Stimulated activated memory B cell treated with anti-CD40 and anti-IgM and Interleukin-4, amounts not matched to agents 10 μg/mL and 1 μg/mL and 100 μg/mL, for 72 hours (primary cell): ENCODE measurements at regions not wholly inside any gene's neighbourhood (a gene's known extent, or its start where the extent isn't known, plus 50 kb on each side); places are given as distances from the start of the nearest gene placed in this dataset.

ENCODE experiments used
- ATAC-seq: fragments of 150-1000 bp; cut with Tn5 transposase; 2 replicates; pipeline ENCODE4 v1.10.0; 2021
- H3K27ac Mint-ChIP-seq: one replicate; pipeline ENCODE4 v1.8.0; 2022; ENCODE audit warnings: mild to moderate bottlenecking, mixed read lengths
- H3K27me3 Mint-ChIP-seq: one replicate; pipeline ENCODE4 v1.8.0; 2022; ENCODE audit warnings: mixed read lengths
- H3K36me3 Mint-ChIP-seq: one replicate; pipeline ENCODE4 v1.8.0; 2022; ENCODE audit warnings: mixed read lengths
- H3K4me1 Mint-ChIP-seq: one replicate; pipeline ENCODE4 v1.8.0; 2022; ENCODE audit warnings: mixed read lengths
- H3K4me3 Mint-ChIP-seq: one replicate; pipeline ENCODE4 v1.8.0; 2022; ENCODE audit warnings: mild to moderate bottlenecking, moderate library complexity, mixed read lengths
- H3K9me3 Mint-ChIP-seq: one replicate; pipeline ENCODE4 v1.8.0; 2022; ENCODE audit warnings: mixed read lengths

GRCh38 chr16:64397945-64398508 is 723.8 kb downstream of the CDH11 start:
- Mint-ChIP-seq H3K4me1 (no peaks in the 10 kb centered on the region), H3K27ac (no peak overlapping the region), H3K9me3 (peaks cover 3% of the 10 kb centered on the region), H3K36me3 (no peaks in the 10 kb centered on the region), H3K27me3 (no peaks in the 10 kb centered on the region), H3K4me3 (no peak overlapping the region)
- no peak for ATAC-seq

- H3K27me3 Mint-ChIP-seq, result no peaks in the 10 kb centered on the region
- H3K4me1 Mint-ChIP-seq, result no peaks in the 10 kb centered on the region
- no peak overlapping the region for H3K4me3 Mint-ChIP-seq
- H3K27ac Mint-ChIP-seq, result no peak overlapping the region
- H3K36me3 Mint-ChIP-seq, result no peaks in the 10 kb centered on the region
- H3K9me3 Mint-ChIP-seq, result peaks cover 3% of the 10 kb centered on the region
- ATAC-seq, result no peak
Observed at GRCh38 chr16:64397042-64397441, 724.8 kb downstream of the CDH11 start.

DNA sequence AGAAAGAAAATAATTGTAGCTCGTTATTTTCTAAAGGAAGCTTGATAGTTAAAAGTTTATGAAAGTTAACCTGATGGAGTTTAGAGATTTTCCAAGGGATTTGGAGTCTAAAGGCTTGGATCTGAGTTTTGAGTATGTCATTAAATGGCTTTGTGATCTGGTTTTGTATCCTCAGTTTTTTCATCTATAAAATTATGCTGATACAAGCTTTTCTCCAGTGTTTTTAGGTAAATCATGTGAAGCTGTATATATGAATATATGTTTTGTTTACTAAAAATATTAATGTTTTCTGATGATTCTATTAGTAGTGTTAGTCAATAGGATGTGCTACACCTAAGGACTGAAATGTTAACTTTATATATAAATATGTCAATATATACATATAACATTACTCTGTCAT is 727.8 kb downstream of the CDH11 start:
- no peaks in the 10 kb centered on the region for H3K36me3 Mint-ChIP-seq
- no peaks in the 10 kb centered on the region for H3K27me3 Mint-ChIP-seq
- no peak overlapping the region for H3K4me3 Mint-ChIP-seq
- no peak overlapping the region for H3K27ac Mint-ChIP-seq
- no peaks in the 10 kb centered on the region for H3K4me1 Mint-ChIP-seq
- peaks cover 5% of the 10 kb centered on the region for H3K9me3 Mint-ChIP-seq
- ATAC-seq, result no peak

DNA sequence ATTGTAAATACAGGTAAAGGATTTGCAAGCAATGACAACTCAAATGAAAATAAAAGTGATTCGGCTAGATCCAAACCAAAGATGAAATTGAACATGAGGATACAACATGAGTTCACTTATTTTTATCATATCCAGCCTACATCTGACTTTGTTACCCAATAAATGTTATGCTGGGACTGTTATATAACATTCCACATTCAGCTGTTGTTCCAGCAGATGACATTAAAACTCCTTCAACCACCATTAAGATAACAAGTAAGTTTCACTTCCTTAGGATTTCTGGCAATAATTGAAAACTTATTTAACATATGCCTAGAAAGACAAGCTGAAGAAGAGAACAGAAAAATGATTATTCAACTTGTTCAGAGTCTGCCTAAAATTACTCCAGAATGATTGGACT is 729.4 kb downstream of the CDH11 start:
- Mint-ChIP-seq H3K4me3 (no peak overlapping the region), H3K27me3 (no peaks in the 10 kb centered on the region), H3K9me3 (peaks cover 5% of the 10 kb centered on the region), H3K36me3 (no peaks in the 10 kb centered on the region), H3K27ac (no peak overlapping the region), H3K4me1 (no peaks in the 10 kb centered on the region)
- no peak for ATAC-seq

DNA sequence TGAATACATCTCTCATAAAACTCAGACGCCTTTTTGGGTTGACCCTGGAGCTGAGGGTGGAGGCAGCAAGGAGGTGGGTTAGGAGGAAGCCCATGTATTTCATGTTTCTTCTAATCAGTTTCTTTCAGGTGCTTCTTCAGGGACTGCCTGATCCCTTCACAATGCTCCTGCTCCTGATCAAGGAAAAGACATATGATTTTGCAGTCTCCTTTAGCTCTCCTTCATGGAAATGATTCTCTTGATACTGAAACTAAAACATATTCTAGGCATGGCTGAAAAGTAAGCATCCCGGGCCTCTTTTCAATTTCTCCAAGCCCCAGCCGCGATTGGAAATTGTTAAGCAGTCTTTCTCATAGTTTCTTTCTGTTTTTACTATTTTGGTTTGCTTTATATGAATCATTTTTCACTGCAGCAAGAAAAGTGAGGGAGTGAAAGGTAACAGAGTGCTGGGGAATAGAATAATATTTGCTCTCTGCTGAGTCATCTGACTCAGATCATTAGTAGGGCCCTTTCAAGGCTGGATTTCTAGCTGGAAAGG is 730.7 kb downstream of the CDH11 start:
- Mint-ChIP-seq H3K27me3 (no peaks in the 10 kb centered on the region), H3K4me1 (no peaks in the 10 kb centered on the region), H3K9me3 (peaks cover 6% of the 10 kb centered on the region), H3K4me3 (no peak overlapping the region), H3K36me3 (no peaks in the 10 kb centered on the region), H3K27ac (no peak overlapping the region)
- no peak for ATAC-seq

GRCh38 chr16:64390102-64390501 is 731.8 kb downstream of the CDH11 start:
- ATAC-seq, result no peak
- H3K36me3 Mint-ChIP-seq, result no peaks in the 10 kb centered on the region
- no peak overlapping the region for H3K4me3 Mint-ChIP-seq
- H3K27ac Mint-ChIP-seq, result no peak overlapping the region
- peaks cover 6% of the 10 kb centered on the region for H3K9me3 Mint-ChIP-seq
- no peaks in the 10 kb centered on the region for H3K4me1 Mint-ChIP-seq
- no peaks in the 10 kb centered on the region for H3K27me3 Mint-ChIP-seq

GRCh38 chr16:64384636-64385035 is 737.2 kb downstream of the CDH11 start:
- ATAC-seq, result no peak
- Mint-ChIP-seq H3K27me3 (no peaks in the 10 kb centered on the region), H3K9me3 (peaks cover 4% of the 10 kb centered on the region), H3K27ac (no peak overlapping the region), H3K36me3 (no peaks in the 10 kb centered on the region), H3K4me1 (no peaks in the 10 kb centered on the region), H3K4me3 (no peak overlapping the region)

DNA sequence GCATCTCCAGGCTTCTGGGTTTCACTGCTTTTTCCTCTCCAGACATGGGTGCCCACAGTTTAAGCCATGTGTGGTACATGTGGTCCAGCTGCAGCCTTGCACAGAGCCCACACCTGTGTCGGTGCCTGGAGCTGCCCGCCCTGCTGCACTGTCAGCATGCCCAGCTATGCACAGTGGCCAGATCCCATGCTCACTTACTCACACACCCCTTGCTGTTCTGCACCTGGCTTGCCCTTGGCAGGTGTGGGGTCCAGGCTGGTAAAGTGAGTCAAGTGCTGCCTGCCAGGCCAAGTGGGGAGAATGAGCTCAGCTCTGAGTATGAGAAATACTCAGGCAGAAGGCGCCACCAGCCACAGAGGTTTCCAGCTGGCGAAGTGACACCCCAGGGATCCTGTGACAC is 739.9 kb downstream of the CDH11 start:
- ATAC-seq, result no peak
- no peaks in the 10 kb centered on the region for H3K36me3 Mint-ChIP-seq
- H3K4me1 Mint-ChIP-seq, result no peaks in the 10 kb centered on the region
- H3K9me3 Mint-ChIP-seq, result peaks cover 7% of the 10 kb centered on the region
- no peaks in the 10 kb centered on the region for H3K27me3 Mint-ChIP-seq
- no peak overlapping the region for H3K27ac Mint-ChIP-seq
- H3K4me3 Mint-ChIP-seq, result no peak overlapping the region

- Mint-ChIP-seq H3K27ac (no peak overlapping the region), H3K4me1 (no peaks in the 10 kb centered on the region), H3K27me3 (no peaks in the 10 kb centered on the region), H3K4me3 (no peak overlapping the region), H3K9me3 (peaks cover 3% of the 10 kb centered on the region), H3K36me3 (no peaks in the 10 kb centered on the region)
- peak; percentile 16 for ATAC-seq
Observed at GRCh38 chr16:64380751-64381150, 741.1 kb downstream of the CDH11 start.

DNA sequence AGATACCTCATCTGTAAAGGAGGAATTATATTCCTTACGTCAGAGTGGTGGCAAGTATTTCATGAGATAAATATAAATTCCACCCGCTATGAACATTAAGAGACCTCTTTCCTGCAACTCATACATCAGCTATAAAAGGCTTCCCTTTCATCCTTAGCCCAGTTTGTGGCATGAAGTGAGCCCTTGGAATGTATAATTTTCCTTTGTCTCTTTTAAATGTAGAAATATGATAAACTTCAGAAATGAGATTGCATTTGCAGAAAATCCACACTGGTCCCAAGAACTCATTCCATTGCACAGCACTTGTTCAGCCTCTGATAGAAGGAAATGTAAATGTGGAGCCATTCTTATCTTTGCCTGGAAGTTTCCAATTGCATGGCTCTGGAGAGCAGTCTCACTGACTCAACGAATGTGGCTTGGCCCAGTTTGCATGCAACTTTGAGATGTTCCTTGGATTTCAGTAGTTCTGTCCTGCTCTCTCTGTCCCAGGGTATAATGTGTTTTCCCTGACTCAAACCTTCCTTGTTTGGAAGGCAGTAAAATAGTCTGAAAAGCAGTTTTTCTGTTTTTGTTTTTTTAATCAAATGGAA is 746.4 kb downstream of the CDH11 start:
- H3K27me3 Mint-ChIP-seq, result no peaks in the 10 kb centered on the region
- no peak for ATAC-seq
- H3K9me3 Mint-ChIP-seq, result peaks cover 6% of the 10 kb centered on the region
- H3K36me3 Mint-ChIP-seq, result no peaks in the 10 kb centered on the region
- no peak overlapping the region for H3K27ac Mint-ChIP-seq
- no peak overlapping the region for H3K4me3 Mint-ChIP-seq
- no peaks in the 10 kb centered on the region for H3K4me1 Mint-ChIP-seq

DNA sequence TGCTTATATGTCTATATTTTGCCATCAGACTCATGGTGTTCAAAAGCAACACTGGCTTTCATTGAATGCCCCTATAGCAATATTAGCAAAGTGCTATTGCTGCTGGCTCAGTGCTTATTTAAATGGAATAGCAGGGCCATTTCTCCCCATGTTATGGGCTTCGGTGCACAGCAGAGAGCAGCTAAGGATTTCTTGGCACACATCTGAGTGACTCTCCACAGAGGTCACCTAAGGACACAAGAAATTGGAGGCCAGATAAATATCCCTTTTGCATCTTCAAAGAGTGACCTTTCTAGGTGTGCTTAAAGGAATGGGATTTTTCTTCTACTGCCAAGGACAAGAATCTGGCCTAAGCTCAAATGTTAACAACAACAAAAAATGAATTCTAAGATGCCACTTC is 751.8 kb downstream of the CDH11 start:
- H3K36me3 Mint-ChIP-seq, result no peaks in the 10 kb centered on the region
- no peak overlapping the region for H3K4me3 Mint-ChIP-seq
- H3K27me3 Mint-ChIP-seq, result no peaks in the 10 kb centered on the region
- H3K4me1 Mint-ChIP-seq, result no peaks in the 10 kb centered on the region
- H3K27ac Mint-ChIP-seq, result no peak overlapping the region
- H3K9me3 Mint-ChIP-seq, result peaks cover 7% of the 10 kb centered on the region
- no peak for ATAC-seq

DNA sequence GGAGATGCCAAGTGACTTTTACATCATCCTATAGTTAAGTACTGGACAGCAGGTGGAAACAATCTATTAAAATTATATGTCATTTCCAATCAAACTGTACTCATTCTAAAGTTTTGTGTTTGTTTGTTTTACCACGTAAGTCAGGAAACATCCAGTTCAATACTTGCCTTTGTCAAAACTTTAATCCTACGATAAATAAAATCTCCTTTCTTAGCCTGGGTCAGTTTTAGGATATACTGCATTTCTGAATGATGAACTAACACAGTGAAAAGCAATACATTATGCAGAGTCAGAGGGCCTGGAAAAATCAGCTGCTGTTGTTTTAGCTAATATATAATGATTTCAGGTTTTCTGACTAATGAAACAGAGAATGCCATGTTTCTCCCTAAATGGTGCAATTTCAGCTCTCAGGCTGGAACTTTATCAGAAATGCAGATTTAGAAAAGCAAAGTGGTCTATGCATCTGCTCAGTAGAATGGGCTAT is 756.4 kb downstream of the CDH11 start:
- Mint-ChIP-seq H3K9me3 (peaks cover 11% of the 10 kb centered on the region), H3K36me3 (no peaks in the 10 kb centered on the region), H3K4me3 (no peak overlapping the region), H3K27me3 (no peaks in the 10 kb centered on the region), H3K4me1 (no peaks in the 10 kb centered on the region), H3K27ac (no peak overlapping the region)
- ATAC-seq, result no peak

DNA sequence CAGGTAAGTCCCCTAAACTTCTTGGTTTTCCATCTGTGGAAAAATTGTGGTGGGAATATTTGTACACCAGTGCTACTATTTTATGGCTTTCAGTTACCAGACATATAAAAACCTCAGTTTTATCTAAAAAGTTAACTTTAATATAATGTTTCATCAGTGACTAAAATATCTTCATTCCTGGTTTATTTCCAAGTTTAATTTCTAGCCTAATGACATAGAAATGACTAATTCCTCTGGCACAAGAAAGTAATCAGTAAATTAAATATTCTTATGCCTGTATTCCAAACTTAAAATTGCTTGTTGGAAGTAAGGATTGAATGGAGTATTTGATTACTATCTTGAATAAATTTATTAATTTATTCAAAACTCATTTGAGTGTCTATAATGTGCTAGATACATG is 757.0 kb downstream of the CDH11 start:
- ATAC-seq, result no peak
- Mint-ChIP-seq H3K9me3 (peaks cover 11% of the 10 kb centered on the region), H3K4me1 (no peaks in the 10 kb centered on the region), H3K27ac (no peak overlapping the region), H3K4me3 (no peak overlapping the region), H3K27me3 (no peaks in the 10 kb centered on the region), H3K36me3 (no peaks in the 10 kb centered on the region)

- Mint-ChIP-seq H3K9me3 (peaks cover 11% of the 10 kb centered on the region), H3K27me3 (no peaks in the 10 kb centered on the region), H3K27ac (no peak overlapping the region), H3K4me1 (no peaks in the 10 kb centered on the region), H3K36me3 (no peaks in the 10 kb centered on the region), H3K4me3 (no peak overlapping the region)
- no peak for ATAC-seq
Observed at GRCh38 chr16:64364416-64364815, 757.4 kb downstream of the CDH11 start.

DNA sequence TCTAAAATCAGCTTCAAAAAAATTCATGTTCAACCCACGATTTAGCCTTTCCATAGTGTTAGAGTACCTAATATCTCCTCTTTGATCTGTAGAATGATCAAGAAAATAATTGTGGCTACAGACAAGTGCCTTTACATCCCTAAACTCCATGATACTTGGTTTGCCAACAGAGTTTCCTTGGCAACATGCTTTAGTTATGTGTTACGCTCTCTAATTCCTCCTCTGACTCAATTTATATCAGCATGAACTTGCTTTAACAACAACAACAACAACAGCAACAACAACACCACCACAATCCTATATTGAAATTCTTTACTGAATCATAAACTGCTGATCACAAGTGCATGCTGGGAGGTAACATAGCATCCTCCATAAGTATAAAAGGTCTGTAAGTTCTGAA is 757.8 kb downstream of the CDH11 start:
- H3K27ac Mint-ChIP-seq, result no peak overlapping the region
- H3K4me1 Mint-ChIP-seq, result no peaks in the 10 kb centered on the region
- ATAC-seq, result no peak
- H3K36me3 Mint-ChIP-seq, result no peaks in the 10 kb centered on the region
- H3K9me3 Mint-ChIP-seq, result peaks cover 11% of the 10 kb centered on the region
- H3K27me3 Mint-ChIP-seq, result no peaks in the 10 kb centered on the region
- no peak overlapping the region for H3K4me3 Mint-ChIP-seq

GRCh38 chr16:64363039-64363438 is 758.8 kb downstream of the CDH11 start:
- H3K9me3 Mint-ChIP-seq, result peaks cover 11% of the 10 kb centered on the region
- no peak overlapping the region for H3K27ac Mint-ChIP-seq
- no peaks in the 10 kb centered on the region for H3K36me3 Mint-ChIP-seq
- H3K27me3 Mint-ChIP-seq, result no peaks in the 10 kb centered on the region
- ATAC-seq, result no peak
- no peaks in the 10 kb centered on the region for H3K4me1 Mint-ChIP-seq
- H3K4me3 Mint-ChIP-seq, result no peak overlapping the region
